Mesenchymal stem cell (in vitro differentiated cells and primary cell): ENCODE measurements at regions not wholly inside any gene's neighbourhood (a gene's known extent, or its start where the extent isn't known, plus 50 kb on each side); places are given as distances from the start of the nearest gene placed in this dataset.

Experiments used
- DNase-seq: peaks from one replicate; pipeline ENCODE4 v3.0.0-alpha.2; 2013
- H2AFZ ChIP-seq: one replicate; pipeline ENCODE4 v1.6.1; 2013; ENCODE audit warnings: low read depth, mild to moderate bottlenecking, control low read depth, inconsistent platforms, low read length, moderate library complexity
- H2AK5ac ChIP-seq: 2 replicates; pipeline ENCODE4 v1.6.1; 2013; ENCODE audit warnings: low read length, moderate library complexity, mild to moderate bottlenecking, inconsistent platforms; ENCODE audit not compliant: severe bottlenecking
- H2BK120ac ChIP-seq: one replicate; pipeline ENCODE4 v1.6.1; 2013; ENCODE audit warnings: low read depth, mild to moderate bottlenecking, inconsistent platforms, low read length, moderate library complexity
- H2BK12ac ChIP-seq, 2 experiments: one replicate each; pipeline ENCODE4 v1.6.1; 2013; ENCODE audit warnings: inconsistent platforms in 2 of 2, low read length in 2 of 2, mild to moderate bottlenecking in 2 of 2, moderate library complexity in 2 of 2, control low read depth in 1 of 2
- H2BK15ac ChIP-seq: one replicate; pipeline ENCODE4 v1.6.1; 2013; ENCODE audit warnings: mild to moderate bottlenecking, low read depth, inconsistent platforms; ENCODE audit not compliant: poor library complexity, severe bottlenecking
- H2BK5ac ChIP-seq: 2 replicates; pipeline ENCODE4 v1.6.1; 2013; ENCODE audit warnings: low read depth, mild to moderate bottlenecking, low read length, control low read depth, inconsistent platforms; ENCODE audit not compliant: poor library complexity, severe bottlenecking
- H3K14ac ChIP-seq, 2 experiments: one replicate each; pipeline ENCODE4 v1.6.1; 2013; ENCODE audit warnings: inconsistent platforms in 2 of 2, low read length in 2 of 2, control low read depth in 1 of 2, mild to moderate bottlenecking in 1 of 2, moderate library complexity in 1 of 2
- H3K18ac ChIP-seq, 2 experiments: one replicate each; pipeline ENCODE4 v1.6.1; 2013; ENCODE audit warnings: inconsistent platforms in 2 of 2, low read length in 2 of 2, control low read depth in 1 of 2, low read depth in 1 of 2, mild to moderate bottlenecking in 1 of 2
- H3K23ac ChIP-seq, 2 experiments: one replicate each; pipeline ENCODE4 v1.6.1; 2013; ENCODE audit warnings: inconsistent platforms in 2 of 2, low read length in 2 of 2, mild to moderate bottlenecking in 2 of 2, moderate library complexity in 2 of 2, control low read depth in 1 of 2
- H3K27ac ChIP-seq: 2 replicates; pipeline ENCODE4 v1.5.1; 2013; ENCODE audit warnings: mild to moderate bottlenecking, moderate library complexity, low read length, control low read depth, inconsistent platforms; ENCODE audit not compliant: poor library complexity, severe bottlenecking
- H3K27me3 ChIP-seq, 2 experiments: 2 replicates each; pipeline versions ENCODE4 v1.6.1 to v1.7.0; 2013; ENCODE audit warnings: low read length in 2 of 2, mild to moderate bottlenecking in 2 of 2, moderate library complexity in 2 of 2, control low read depth in 1 of 2, inconsistent platforms in 1 of 2; ENCODE audit not compliant: control insufficient read depth in 1 of 2, insufficient read depth in 1 of 2
- H3K36me3 ChIP-seq, 2 experiments: 2 replicates each; pipeline versions ENCODE4 v1.6.1 to v1.7.0; 2013; ENCODE audit warnings: low read length in 2 of 2, control low read depth in 1 of 2, inconsistent platforms in 1 of 2, low read depth in 1 of 2, mild to moderate bottlenecking in 1 of 2; ENCODE audit not compliant: insufficient read depth in 2 of 2, control insufficient read depth in 1 of 2
- H3K4ac ChIP-seq, 2 experiments: one replicate each; pipeline ENCODE4 v1.6.1; 2013; ENCODE audit warnings: inconsistent platforms in 2 of 2, low read length in 2 of 2, mild to moderate bottlenecking in 2 of 2, moderate library complexity in 2 of 2, control low read depth in 1 of 2, low read depth in 1 of 2
- H3K4me1 ChIP-seq: 2 replicates; pipeline ENCODE4 v1.6.1; 2013; ENCODE audit warnings: low read depth, low read length, control low read depth; ENCODE audit not compliant: control insufficient read depth, insufficient read depth
- H3K4me2 ChIP-seq: 2 replicates; pipeline ENCODE4 v1.6.1; 2013; ENCODE audit warnings: low read length, mild to moderate bottlenecking, inconsistent platforms; ENCODE audit not compliant: poor library complexity, severe bottlenecking
- H3K4me3 ChIP-seq, 2 experiments: 2 replicates each; pipeline versions ENCODE4 v1.5.1 to v1.7.0; 2013; ENCODE audit warnings: low read length in 2 of 2, mild to moderate bottlenecking in 2 of 2, control low read depth in 1 of 2, low read depth in 1 of 2; ENCODE audit not compliant: insufficient read depth in 1 of 2
- H3K79me1 ChIP-seq: replicated peaks from 2 replicates; pipeline ENCODE4 v1.6.1; 2013; ENCODE audit warnings: mild to moderate bottlenecking, control low read depth, low read length, inconsistent platforms; ENCODE audit not compliant: poor library complexity, severe bottlenecking
- H3K9ac ChIP-seq: 2 replicates; pipeline ENCODE4 v1.7.0; 2013; ENCODE audit warnings: mild to moderate bottlenecking, low read length, moderate library complexity
- H3K9me3 ChIP-seq: 2 replicates; pipeline ENCODE4 v1.7.0; 2013; ENCODE audit warnings: mild to moderate bottlenecking, low read length; ENCODE audit not compliant: control insufficient read depth
- H4K8ac ChIP-seq: one replicate; pipeline ENCODE4 v1.6.1; 2013; ENCODE audit warnings: inconsistent platforms, mild to moderate bottlenecking, low read length, moderate library complexity
- H4K91ac ChIP-seq: one replicate; pipeline ENCODE4 v1.6.1; 2013; ENCODE audit warnings: mild to moderate bottlenecking, low read length, inconsistent platforms
- WGBS: methylation state at CpG from one replicate; pipeline ENCODE4 v1.1.7; 2013; ENCODE audit warnings: mixed read lengths; 5-methylcytosine and 5-hydroxymethylcytosine counted together

DNA sequence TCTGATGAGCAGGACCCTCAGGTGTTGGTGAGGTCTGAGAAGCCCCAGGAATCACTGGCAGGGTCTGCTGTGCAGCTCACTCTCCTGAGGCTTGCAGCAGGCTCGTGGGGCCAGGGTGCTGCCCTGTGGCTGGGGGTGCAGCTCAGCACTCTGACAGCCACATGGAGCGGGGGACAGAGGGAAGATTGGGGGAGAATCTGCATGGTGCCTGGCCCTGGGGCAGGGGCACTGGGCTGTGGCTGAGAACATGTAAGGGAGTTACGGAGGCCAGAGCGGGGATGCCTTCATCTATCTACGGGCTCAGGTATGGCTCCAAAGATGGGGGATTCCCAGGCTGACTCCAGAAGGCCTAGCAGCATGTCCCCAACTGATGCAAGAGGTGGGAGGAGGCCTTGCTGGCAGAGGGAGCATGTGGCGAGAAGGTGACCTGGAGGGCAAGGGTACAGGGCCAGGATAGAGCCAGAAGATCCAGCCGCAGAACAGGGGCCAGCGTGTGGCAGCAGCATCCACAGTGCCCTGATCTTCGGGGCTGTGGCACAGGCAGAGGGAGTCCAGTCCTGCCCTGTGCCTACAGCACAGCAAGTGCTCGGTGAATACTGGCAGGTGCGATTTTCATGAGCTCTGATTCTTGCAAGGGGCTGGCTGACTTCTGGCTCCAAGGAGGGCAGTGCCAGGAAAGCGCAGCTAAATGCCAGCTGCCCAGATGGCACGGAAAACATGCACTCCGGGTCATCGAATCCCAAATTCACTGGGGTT is 184.7 kb downstream of the CTTN start:
- DNase-seq, result no peak
- Histone ChIP-seq H4K91ac (no peak overlapping the region), H3K18ac (no peak overlapping the region), H3K4me3 (no peak overlapping the region), H2BK15ac (no peak overlapping the region), H4K8ac (no peak overlapping the region), H3K36me3 (no peaks in the 10 kb centered on the region), H2BK12ac (no peak overlapping the region), H3K9ac (no peak overlapping the region), H3K9me3 (no peaks in the 10 kb centered on the region), H3K79me1 (peaks cover 5% of the 10 kb centered on the region), H2AK5ac (no peak overlapping the region), H3K27me3 (peaks cover 0 to 2% of the 10 kb centered on the region in 2 experiments), H2BK5ac (no peak overlapping the region), H3K27ac (no peak overlapping the region), H3K4ac (no peak overlapping the region), H3K4me2 (no peak overlapping the region), H3K14ac (no peak overlapping the region), H3K23ac (no peak overlapping the region), H2AFZ (no peak overlapping the region), H2BK120ac (no peak overlapping the region), H3K4me1 (no peaks in the 10 kb centered on the region)
- WGBS, result 78% methylated on average over 15 of the region's 15 CpGs

DNA sequence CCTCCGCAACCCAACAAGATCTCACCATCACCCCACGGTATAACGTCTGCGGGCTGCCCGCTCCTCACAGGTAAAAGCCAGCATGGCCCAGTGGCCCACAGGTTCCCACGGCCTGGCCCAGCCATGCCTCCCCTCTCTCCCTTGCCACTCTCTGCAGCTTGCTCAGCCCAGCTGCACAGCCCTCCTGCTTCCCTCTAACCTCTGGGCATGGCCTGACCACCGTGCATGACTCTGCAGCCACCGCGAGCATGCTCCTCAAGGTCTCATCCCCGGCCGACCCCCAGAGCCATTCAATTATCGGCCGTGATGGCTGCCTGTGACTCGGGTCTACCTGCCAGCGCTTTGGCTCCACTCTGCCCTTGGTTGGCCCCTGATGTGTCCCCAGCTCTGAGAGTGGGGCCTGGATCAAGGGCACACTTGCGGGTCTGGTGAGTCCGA is 185.5 kb downstream of the CTTN start:
- no peak overlapping the region for H2BK120ac ChIP-seq
- peaks cover 0 to 2% of the 10 kb centered on the region in 2 experiments for H3K27me3 ChIP-seq
- H3K4me1 ChIP-seq, result no peaks in the 10 kb centered on the region
- H2AFZ ChIP-seq, result no peak overlapping the region
- DNase-seq, result no peak
- no peak overlapping the region for H2BK12ac ChIP-seq
- no peak overlapping the region for H4K91ac ChIP-seq
- no peak overlapping the region for H3K14ac ChIP-seq
- H3K36me3 ChIP-seq, result no peaks in the 10 kb centered on the region
- no peak overlapping the region for H2AK5ac ChIP-seq
- no peak overlapping the region for H2BK15ac ChIP-seq
- H3K4me2 ChIP-seq, result no peak overlapping the region
- H3K18ac ChIP-seq, result no peak overlapping the region
- no peak overlapping the region for H3K27ac ChIP-seq
- no peaks in the 10 kb centered on the region for H3K9me3 ChIP-seq
- no peak overlapping the region for H2BK5ac ChIP-seq
- 92% methylated on average over 17 of the region's 17 CpGs for WGBS
- no peak overlapping the region for H3K23ac ChIP-seq
- H3K4me3 ChIP-seq, result no peak overlapping the region
- H3K79me1 ChIP-seq, result peaks cover 5% of the 10 kb centered on the region
- no peak overlapping the region for H3K4ac ChIP-seq
- H4K8ac ChIP-seq, result no peak overlapping the region
- H3K9ac ChIP-seq, result no peak overlapping the region

- Histone ChIP-seq H3K18ac (no peak overlapping the region), H3K14ac (no peak overlapping the region), H3K36me3 (no peaks in the 10 kb centered on the region), H3K9me3 (no peaks in the 10 kb centered on the region), H3K4me2 (no peak overlapping the region), H3K9ac (no peak overlapping the region), H3K23ac (no peak overlapping the region), H2AK5ac (no peak overlapping the region), H2BK120ac (no peak overlapping the region), H2BK15ac (no peak overlapping the region), H3K4me1 (no peaks in the 10 kb centered on the region), H3K27me3 (peaks cover 0 to 2% of the 10 kb centered on the region in 2 experiments), H2BK12ac (no peak overlapping the region), H4K91ac (no peak overlapping the region), H3K27ac (no peak overlapping the region), H3K4me3 (no peak overlapping the region), H3K4ac (no peak overlapping the region), H4K8ac (no peak overlapping the region), H3K79me1 (peaks cover 5% of the 10 kb centered on the region), H2AFZ (no peak overlapping the region), H2BK5ac (no peak overlapping the region)
- DNase-seq, result no peak
- WGBS, result 80% methylated on average over 15 of the region's 15 CpGs
These were observed 186.3 kb downstream of the CTTN start for GRCh38 chr11:70584498-70585235.

DNA sequence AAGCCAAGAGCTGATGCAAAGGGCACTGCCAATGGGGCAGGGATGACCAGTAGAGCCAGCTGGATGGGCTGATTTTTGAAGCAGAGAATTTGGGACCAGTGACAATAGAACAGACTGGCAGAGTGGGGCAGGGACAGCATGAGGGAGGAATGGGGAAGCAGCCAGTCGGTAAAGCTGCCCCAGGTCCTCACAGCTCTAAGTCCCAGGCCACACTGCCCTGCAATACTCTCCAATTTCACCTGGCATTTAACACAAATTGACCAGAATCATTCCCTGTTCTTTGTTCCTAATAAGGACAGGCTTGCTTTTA is 186.9 kb downstream of the CTTN start:
- 40% methylated on average over 1 of the region's 1 CpG for WGBS
- no peak overlapping the region for H3K4me2 ChIP-seq
- H3K18ac ChIP-seq, result no peak overlapping the region
- DNase-seq, result no peak
- H3K27me3 ChIP-seq, result peaks cover 0 to 2% of the 10 kb centered on the region in 2 experiments
- H3K23ac ChIP-seq, result no peak overlapping the region
- no peak overlapping the region for H3K4ac ChIP-seq
- H2BK120ac ChIP-seq, result no peak overlapping the region
- no peak overlapping the region for H2BK5ac ChIP-seq
- no peak overlapping the region for H3K14ac ChIP-seq
- H3K36me3 ChIP-seq, result no peaks in the 10 kb centered on the region
- no peaks in the 10 kb centered on the region for H3K9me3 ChIP-seq
- no peak overlapping the region for H2AK5ac ChIP-seq
- no peak overlapping the region for H2AFZ ChIP-seq
- H4K8ac ChIP-seq, result no peak overlapping the region
- H3K27ac ChIP-seq, result no peak overlapping the region
- H4K91ac ChIP-seq, result no peak overlapping the region
- no peaks in the 10 kb centered on the region for H3K4me1 ChIP-seq
- H3K9ac ChIP-seq, result no peak overlapping the region
- no peak overlapping the region for H3K4me3 ChIP-seq
- H2BK12ac ChIP-seq, result no peak overlapping the region
- H3K79me1 ChIP-seq, result peaks cover 5% of the 10 kb centered on the region
- no peak overlapping the region for H2BK15ac ChIP-seq
